Smooth muscle cell (in vitro differentiated cells): ENCODE measurements at regions not wholly inside any gene's neighbourhood (a gene's known extent, or its start where the extent isn't known, plus 50 kb on each side); places are given as distances from the start of the nearest gene placed in this dataset.
A peak's percentile ranks its signal among the peaks of the same experiment; 100 is the strongest.

ENCODE experiments used
- DNase-seq: peaks from one replicate; lab custom pipeline; 2025; ENCODE audit not compliant: unreplicated experiment; lab: John Stamatoyannopoulos, UW
- H2AFZ ChIP-seq: fragments of 200-600 bp; sonication (generic); 2 replicates; pipeline ENCODE4 v1.6.0; 2016; ENCODE audit warnings: antibody characterized with exemption, low read depth, mild to moderate bottlenecking
- H3F3A ChIP-seq: fragments of 200-600 bp; sonication (generic); 2 replicates; pipeline ENCODE4 v1.6.0; 2017; ENCODE audit warnings: antibody characterized with exemption, low read depth
- H3K27ac ChIP-seq: fragments of 200-600 bp; sonication (generic); 2 replicates; pipeline ENCODE4 v1.5.1; 2016; ENCODE audit warnings: low read depth, mild to moderate bottlenecking
- H3K27me3 ChIP-seq: fragments of 200-600 bp; sonication (generic); 2 replicates; pipeline ENCODE4 v1.6.1; 2016; ENCODE audit warnings: low read depth, mild to moderate bottlenecking
- H3K36me3 ChIP-seq: fragments of 200-600 bp; sonication (generic); 2 replicates; pipeline ENCODE4 v1.5.1; 2016; ENCODE audit warnings: low read depth
- H3K4me1 ChIP-seq: fragments of 200-600 bp; sonication (generic); 2 replicates; pipeline ENCODE4 v1.5.1; 2016; ENCODE audit warnings: low read depth
- H3K4me2 ChIP-seq: fragments of 200-600 bp; sonication (generic); 2 replicates; pipeline ENCODE4 v1.6.0; 2016; ENCODE audit warnings: mild to moderate bottlenecking
- H3K4me3 ChIP-seq: fragments of 200-600 bp; sonication (generic); 2 replicates; pipeline ENCODE4 v1.5.1; 2016; ENCODE audit warnings: mild to moderate bottlenecking
- H3K79me2 ChIP-seq: fragments of 200-600 bp; sonication (generic); 2 replicates; pipeline ENCODE4 v1.6.0; 2016; ENCODE audit warnings: low read depth, mild to moderate bottlenecking
- H3K9ac ChIP-seq: fragments of 200-600 bp; sonication (generic); 2 replicates; pipeline ENCODE4 v1.6.0; 2016; ENCODE audit warnings: low read depth
- H3K9me3 ChIP-seq: fragments of 200-600 bp; sonication (generic); replicated peaks from 2 replicates; pipeline ENCODE4 v1.5.1; 2016; ENCODE audit warnings: low read depth
- H4K20me1 ChIP-seq: fragments of 200-600 bp; sonication (generic); 2 replicates; pipeline ENCODE4 v1.6.0; 2016; ENCODE audit warnings: low read depth
- CTCF ChIP-seq: fragments of 200-600 bp; sonication (generic); IDR thresholded peaks from 2 replicates; pipeline ENCODE4 v1.5.1; 2017; ENCODE audit warnings: borderline replicate concordance, mild to moderate bottlenecking, antibody characterized with exemption; ENCODE audit not compliant: insufficient read depth, poor library complexity, severe bottlenecking
- WGBS: methylation state at CpG from one replicate; pipeline ENCODE4 v1.1.7; 2016; ENCODE audit warnings: low lambda C conversion rate; 5-methylcytosine and 5-hydroxymethylcytosine counted together

GRCh38 chr6:169851641-169852503 is 100.5 kb downstream of the ERMARD start:
- no peaks in the 10 kb centered on the region for H3F3A ChIP-seq
- peaks cover 7% of the 10 kb centered on the region for H3K27me3 ChIP-seq
- H4K20me1 ChIP-seq, result no peaks in the 10 kb centered on the region
- no peak for DNase-seq
- H3K27ac ChIP-seq, result peak overlapping the region; percentile 36
- H3K36me3 ChIP-seq, result no peaks in the 10 kb centered on the region
- no peaks in the 10 kb centered on the region for H3K79me2 ChIP-seq
- no peak overlapping the region for H3K9ac ChIP-seq
- WGBS, result 39% methylated on average over 22 of the region's 22 CpGs
- no peaks in the 10 kb centered on the region for H3K9me3 ChIP-seq
- peak overlapping the region; percentile 22 for H3K4me2 ChIP-seq
- H3K4me1 ChIP-seq, result no peaks in the 10 kb centered on the region
- no peak overlapping the region for H3K4me3 ChIP-seq
- no peak overlapping the region for H2AFZ ChIP-seq
- no peak for TF ChIP-seq CTCF

- no peak for TF ChIP-seq CTCF
- DNase-seq, result no peak
- H3K9me3 ChIP-seq, result no peaks in the 10 kb centered on the region
- no peak overlapping the region for H3K27ac ChIP-seq
- 94% methylated on average over 13 of the region's 13 CpGs for WGBS
- no peak overlapping the region for H3K9ac ChIP-seq
- H3F3A ChIP-seq, result no peaks in the 10 kb centered on the region
- peaks cover 7% of the 10 kb centered on the region for H3K27me3 ChIP-seq
- no peaks in the 10 kb centered on the region for H4K20me1 ChIP-seq
- H3K36me3 ChIP-seq, result no peaks in the 10 kb centered on the region
- no peak overlapping the region for H2AFZ ChIP-seq
- no peak overlapping the region for H3K4me3 ChIP-seq
- no peaks in the 10 kb centered on the region for H3K4me1 ChIP-seq
- H3K4me2 ChIP-seq, result no peak overlapping the region
- H3K79me2 ChIP-seq, result no peaks in the 10 kb centered on the region
These were observed 99.3 kb downstream of the ERMARD start for GRCh38 chr6:169850746-169851145.

GRCh38 chr6:169850154-169850553 is 98.7 kb downstream of the ERMARD start:
- TF ChIP-seq CTCF, result no peak
- no peaks in the 10 kb centered on the region for H4K20me1 ChIP-seq
- no peak overlapping the region for H2AFZ ChIP-seq
- H3F3A ChIP-seq, result no peaks in the 10 kb centered on the region
- DNase-seq, result no peak
- H3K4me1 ChIP-seq, result no peaks in the 10 kb centered on the region
- 91% methylated on average over 10 of the region's 10 CpGs for WGBS
- H3K79me2 ChIP-seq, result no peaks in the 10 kb centered on the region
- H3K9ac ChIP-seq, result no peak overlapping the region
- H3K27me3 ChIP-seq, result peaks cover 12% of the 10 kb centered on the region
- H3K36me3 ChIP-seq, result no peaks in the 10 kb centered on the region
- H3K4me3 ChIP-seq, result no peak overlapping the region
- H3K27ac ChIP-seq, result no peak overlapping the region
- H3K9me3 ChIP-seq, result no peaks in the 10 kb centered on the region
- no peak overlapping the region for H3K4me2 ChIP-seq

GRCh38 chr6:169849396-169849795 is 98.0 kb downstream of the ERMARD start:
- Histone ChIP-seq H2AFZ (no peak overlapping the region), H3K4me3 (no peak overlapping the region), H3K4me2 (no peak overlapping the region), H3K9ac (no peak overlapping the region), H3K27ac (no peak overlapping the region), H4K20me1 (no peaks in the 10 kb centered on the region), H3K27me3 (peaks cover 20% of the 10 kb centered on the region), H3K9me3 (no peaks in the 10 kb centered on the region), H3K79me2 (no peaks in the 10 kb centered on the region), H3K4me1 (no peaks in the 10 kb centered on the region), H3K36me3 (no peaks in the 10 kb centered on the region), H3F3A (no peaks in the 10 kb centered on the region)
- WGBS, result 95% methylated on average over 14 of the region's 14 CpGs
- DNase-seq, result no peak
- no peak for TF ChIP-seq CTCF
